Trophoblast cell (in vitro differentiated cells and primary cell): ENCODE measurements at regions not wholly inside any gene's neighbourhood (a gene's known extent, or its start where the extent isn't known, plus 50 kb on each side); places are given as distances from the start of the nearest gene placed in this dataset.

ENCODE experiments used
- DNase-seq, 2 donors: peaks; one replicate each; pipeline ENCODE4 v3.0.0-alpha.2; 2016
- H2AFZ ChIP-seq: 2 replicates; pipeline ENCODE4 v1.6.1; 2013; ENCODE audit warnings: low read length, moderate library complexity, mild to moderate bottlenecking; ENCODE audit not compliant: insufficient read depth, poor library complexity
- H2AK5ac ChIP-seq: 2 replicates; pipeline ENCODE4 v1.6.1; 2013; ENCODE audit warnings: mild to moderate bottlenecking, low read length
- H2BK120ac ChIP-seq: 2 replicates; pipeline ENCODE4 v1.6.1; 2013; ENCODE audit warnings: low read length, mild to moderate bottlenecking, moderate library complexity; ENCODE audit not compliant: insufficient read depth, poor library complexity
- H2BK12ac ChIP-seq: 2 replicates; pipeline ENCODE4 v1.6.1; 2013; ENCODE audit warnings: mild to moderate bottlenecking, low read length, moderate library complexity
- H2BK5ac ChIP-seq: 2 replicates; pipeline ENCODE4 v1.6.1; 2013; ENCODE audit warnings: low read length, low read depth, moderate library complexity, mild to moderate bottlenecking; ENCODE audit not compliant: poor library complexity
- H3K14ac ChIP-seq: 2 replicates; pipeline ENCODE4 v1.6.1; 2013; ENCODE audit warnings: mild to moderate bottlenecking, low read length
- H3K18ac ChIP-seq: 2 replicates; pipeline ENCODE4 v1.6.1; 2013; ENCODE audit warnings: mild to moderate bottlenecking, low read length
- H3K23ac ChIP-seq: 2 replicates; pipeline ENCODE4 v1.6.1; 2013; ENCODE audit warnings: low read length
- H3K27ac ChIP-seq: 2 replicates; pipeline ENCODE4 v1.5.1; 2013; ENCODE audit warnings: low read depth, mild to moderate bottlenecking, inconsistent platforms, low read length, moderate library complexity
- H3K27me3 ChIP-seq: 2 replicates; pipeline ENCODE4 v1.6.1; 2013; ENCODE audit warnings: inconsistent platforms, mild to moderate bottlenecking, low read length, moderate library complexity; ENCODE audit not compliant: insufficient read depth
- H3K36me3 ChIP-seq, 2 experiments: 1 replicate in 1 of 2; 2 replicates in 1 of 2; pipeline ENCODE4 v1.6.1; 2013; ENCODE audit warnings: low read length in 2 of 2, mild to moderate bottlenecking in 2 of 2, moderate library complexity in 1 of 2; ENCODE audit not compliant: insufficient read depth in 2 of 2, control insufficient read depth in 1 of 2
- H3K4ac ChIP-seq: 2 replicates; pipeline ENCODE4 v1.6.1; 2013; ENCODE audit warnings: low read depth, mild to moderate bottlenecking, low read length, moderate library complexity
- H3K4me1 ChIP-seq, 2 experiments: 1 replicate in 1 of 2; 2 replicates in 1 of 2; pipeline ENCODE4 v1.6.1; 2013; ENCODE audit warnings: low read length in 2 of 2, mild to moderate bottlenecking in 2 of 2, moderate library complexity in 1 of 2; ENCODE audit not compliant: insufficient read depth in 2 of 2, control insufficient read depth in 1 of 2
- H3K4me2 ChIP-seq: 2 replicates; pipeline ENCODE4 v1.6.1; 2013; ENCODE audit warnings: inconsistent platforms, mild to moderate bottlenecking, low read length, moderate library complexity
- H3K4me3 ChIP-seq: 2 replicates; pipeline ENCODE4 v1.5.1; 2013; ENCODE audit warnings: mild to moderate bottlenecking, low read depth, low read length, inconsistent platforms
- H3K79me1 ChIP-seq: one replicate; pipeline ENCODE4 v1.6.1; 2013; ENCODE audit warnings: low read length
- H3K79me2 ChIP-seq: 2 replicates; pipeline ENCODE4 v1.6.1; 2013; ENCODE audit warnings: low read length, mild to moderate bottlenecking; ENCODE audit not compliant: control insufficient read depth, insufficient read depth, poor library complexity
- H3K9ac ChIP-seq: 2 replicates; pipeline ENCODE4 v1.6.1; 2013; ENCODE audit warnings: mild to moderate bottlenecking, low read length
- H3K9me3 ChIP-seq: 2 replicates; pipeline ENCODE4 v1.6.1; 2013; ENCODE audit warnings: low read depth, mild to moderate bottlenecking, control low read depth, inconsistent platforms, low read length; ENCODE audit not compliant: insufficient read depth
- H4K12ac ChIP-seq: 2 replicates; pipeline ENCODE4 v1.6.1; 2013; ENCODE audit warnings: low read depth, mild to moderate bottlenecking, low read length, moderate library complexity
- H4K8ac ChIP-seq: 2 replicates; pipeline ENCODE4 v1.6.1; 2013; ENCODE audit warnings: low read depth, mild to moderate bottlenecking, low read length, moderate library complexity
- H4K91ac ChIP-seq: one replicate; pipeline ENCODE4 v1.6.1; 2013; ENCODE audit warnings: low read depth, mild to moderate bottlenecking, low read length, moderate library complexity
- WGBS: extraction: QIAGEN DNeasy Blood & Tissue Kit; methylation state at CpG from one replicate; pipeline ENCODE4 v1.1.7; 2013; ENCODE audit warnings: missing lambda C conversion rate; ENCODE audit not compliant: insufficient read length, insufficient coverage; ENCODE audit errors: extremely low coverage; 5-methylcytosine and 5-hydroxymethylcytosine counted together

GRCh38 chr17:53249036-53249435 is 573.7 kb upstream of the KIF2B start:
- Histone ChIP-seq H2BK12ac (no peak overlapping the region), H2AFZ (no peak overlapping the region), H3K79me2 (no peaks in the 10 kb centered on the region), H3K23ac (no peak overlapping the region), H3K18ac (no peak overlapping the region), H3K9ac (no peak overlapping the region), H3K14ac (no peak overlapping the region), H3K4me1 (no peaks in the 10 kb centered on the region), H3K4me3 (no peak overlapping the region), H3K9me3 (no peaks in the 10 kb centered on the region), H3K79me1 (no peaks in the 10 kb centered on the region), H4K8ac (no peak overlapping the region), H2BK120ac (no peak overlapping the region), H3K4ac (no peak overlapping the region), H3K27me3 (no peaks in the 10 kb centered on the region), H3K4me2 (no peak overlapping the region), H4K12ac (no peak overlapping the region), H2AK5ac (no peak overlapping the region), H3K36me3 (no peaks in the 10 kb centered on the region), H3K27ac (no peak overlapping the region), H2BK5ac (no peak overlapping the region), H4K91ac (no peak overlapping the region)
- WGBS, result no CpG with 5 or more reads among the region's 3 CpGs
- no peak for DNase-seq

GRCh38 chr17:53234138-53234537 is 588.6 kb upstream of the KIF2B start:
- Histone ChIP-seq H3K18ac (no peak overlapping the region), H2BK120ac (no peak overlapping the region), H3K36me3 (no peaks in the 10 kb centered on the region), H3K4me1 (no peaks in the 10 kb centered on the region), H3K79me2 (no peaks in the 10 kb centered on the region), H3K27me3 (no peaks in the 10 kb centered on the region), H3K79me1 (no peaks in the 10 kb centered on the region), H3K14ac (no peak overlapping the region), H3K9ac (no peak overlapping the region), H3K4me3 (no peak overlapping the region), H3K9me3 (no peaks in the 10 kb centered on the region), H2AK5ac (no peak overlapping the region), H2BK5ac (no peak overlapping the region), H2BK12ac (no peak overlapping the region), H3K4me2 (no peak overlapping the region), H4K12ac (no peak overlapping the region), H4K8ac (no peak overlapping the region), H3K23ac (no peak overlapping the region), H3K27ac (no peak overlapping the region), H3K4ac (no peak overlapping the region), H2AFZ (no peak overlapping the region), H4K91ac (no peak overlapping the region)
- WGBS, result no CpG with 5 or more reads among the region's 2 CpGs
- no peak for DNase-seq

- no peak overlapping the region for H2AK5ac ChIP-seq
- no peak overlapping the region for H3K27ac ChIP-seq
- H3K36me3 ChIP-seq, result no peaks in the 10 kb centered on the region
- H3K79me2 ChIP-seq, result no peaks in the 10 kb centered on the region
- H4K91ac ChIP-seq, result no peak overlapping the region
- no peak overlapping the region for H3K18ac ChIP-seq
- H3K4me3 ChIP-seq, result no peak overlapping the region
- no peak overlapping the region for H2BK12ac ChIP-seq
- H4K8ac ChIP-seq, result no peak overlapping the region
- DNase-seq, result no peak
- H2BK120ac ChIP-seq, result no peak overlapping the region
- WGBS, result no CpG with 5 or more reads among the region's 2 CpGs
- H3K27me3 ChIP-seq, result no peaks in the 10 kb centered on the region
- no peak overlapping the region for H2AFZ ChIP-seq
- H3K4me2 ChIP-seq, result no peak overlapping the region
- no peak overlapping the region for H3K14ac ChIP-seq
- H3K9ac ChIP-seq, result no peak overlapping the region
- no peaks in the 10 kb centered on the region for H3K79me1 ChIP-seq
- no peak overlapping the region for H2BK5ac ChIP-seq
- H3K23ac ChIP-seq, result no peak overlapping the region
- no peak overlapping the region for H3K4ac ChIP-seq
- no peaks in the 10 kb centered on the region for H3K4me1 ChIP-seq
- no peak overlapping the region for H4K12ac ChIP-seq
- no peaks in the 10 kb centered on the region for H3K9me3 ChIP-seq
Observed at GRCh38 chr17:53227514-53227913, 595.2 kb upstream of the KIF2B start.

- DNase-seq, result no peak
- no peak overlapping the region for H3K27ac ChIP-seq
- H3K4me2 ChIP-seq, result no peak overlapping the region
- H3K79me2 ChIP-seq, result no peaks in the 10 kb centered on the region
- no CpG with 5 or more reads among the region's 2 CpGs for WGBS
- no peaks in the 10 kb centered on the region for H3K9me3 ChIP-seq
- no peak overlapping the region for H3K4ac ChIP-seq
- H3K4me3 ChIP-seq, result no peak overlapping the region
- H3K9ac ChIP-seq, result no peak overlapping the region
- no peak overlapping the region for H2AK5ac ChIP-seq
- H4K12ac ChIP-seq, result no peak overlapping the region
- H2BK5ac ChIP-seq, result no peak overlapping the region
- no peaks in the 10 kb centered on the region for H3K27me3 ChIP-seq
- H4K8ac ChIP-seq, result no peak overlapping the region
- H2AFZ ChIP-seq, result no peak overlapping the region
- H3K36me3 ChIP-seq, result no peaks in the 10 kb centered on the region
- no peak overlapping the region for H2BK12ac ChIP-seq
- no peak overlapping the region for H4K91ac ChIP-seq
- H3K14ac ChIP-seq, result no peak overlapping the region
- no peak overlapping the region for H2BK120ac ChIP-seq
- H3K4me1 ChIP-seq, result no peaks in the 10 kb centered on the region
- H3K79me1 ChIP-seq, result no peaks in the 10 kb centered on the region
- H3K23ac ChIP-seq, result no peak overlapping the region
- no peak overlapping the region for H3K18ac ChIP-seq
Observed at GRCh38 chr17:53227111-53227510, 595.6 kb upstream of the KIF2B start.

GRCh38 chr17:53219821-53220220 is 602.9 kb upstream of the KIF2B start:
- H2BK120ac ChIP-seq, result no peak overlapping the region

More at GRCh38 chr17:53219821-53220220, 602.9 kb upstream of the KIF2B start:
- H3K27ac ChIP-seq, result no peak overlapping the region
- no peak overlapping the region for H2AK5ac ChIP-seq
- no peak overlapping the region for H3K4me2 ChIP-seq
- H4K12ac ChIP-seq, result no peak overlapping the region
- no peak overlapping the region for H4K91ac ChIP-seq
- no peak overlapping the region for H3K23ac ChIP-seq
- H4K8ac ChIP-seq, result no peak overlapping the region
- H3K14ac ChIP-seq, result no peak overlapping the region
- H3K18ac ChIP-seq, result no peak overlapping the region
- no peaks in the 10 kb centered on the region for H3K9me3 ChIP-seq
- H3K27me3 ChIP-seq, result no peaks in the 10 kb centered on the region
- no peaks in the 10 kb centered on the region for H3K79me2 ChIP-seq
- no peak overlapping the region for H2BK5ac ChIP-seq
- no peak for DNase-seq
- H3K4ac ChIP-seq, result no peak overlapping the region
- H3K9ac ChIP-seq, result no peak overlapping the region
- no peak overlapping the region for H2AFZ ChIP-seq
- H2BK12ac ChIP-seq, result no peak overlapping the region
- no peak overlapping the region for H3K4me3 ChIP-seq
- no peaks in the 10 kb centered on the region for H3K36me3 ChIP-seq
- H3K4me1 ChIP-seq, result no peaks in the 10 kb centered on the region
- H3K79me1 ChIP-seq, result no peaks in the 10 kb centered on the region
